ENCODE measurements at regions not wholly inside any gene's neighbourhood (a gene's known extent, or its start where the extent isn't known, plus 50 kb on each side); places are given as distances from the start of the nearest gene placed in this dataset.
"Not testable (repeated sequence)": the region's sequence is repeated elsewhere in the genome, so short reads cannot be mapped to it uniquely, and the experiment has no call there.

DNA sequence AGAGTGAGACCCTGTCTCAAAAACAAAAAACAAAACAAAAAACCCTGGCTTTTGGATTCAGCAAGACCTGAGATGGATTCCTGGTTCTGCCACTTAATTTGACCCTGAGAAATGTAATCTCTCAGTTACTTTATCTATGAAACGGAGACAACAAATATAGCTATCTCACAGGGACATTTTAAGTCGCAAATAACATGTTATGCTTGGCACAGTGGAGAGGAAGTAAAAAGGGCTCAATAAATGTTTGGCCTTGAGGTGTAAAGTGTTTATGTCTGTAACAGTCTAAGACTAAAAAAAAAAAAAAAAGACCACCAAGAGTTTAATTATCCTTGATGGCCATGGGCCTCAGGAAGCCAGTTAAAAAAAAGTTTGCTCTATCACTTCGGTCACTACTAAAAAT is 116.0 kb upstream of the VOPP1 start:
- 77% methylated on average over 3 of the region's 3 CpGs for WGBS
- H3K27ac ChIP-seq (ENCODE audit: low read depth in 1 of 2, low read length in 1 of 2); H3K27me3 ChIP-seq (ENCODE audit: control insufficient read depth in 2 of 2, insufficient read depth in 1 of 2, low read length in 1 of 2); DNase-seq (ENCODE audit: low read depth in 6 of 9, low spot score in 9 of 9); H3K36me3 ChIP-seq (ENCODE audit: control insufficient read depth in 2 of 2, insufficient read depth in 2 of 2, low read length in 1 of 2); H3K4me3 ChIP-seq (ENCODE audit: low read length in 2 of 2); H3K9me3 ChIP-seq (ENCODE audit: control insufficient read depth in 2 of 2, insufficient read depth in 1 of 2, low read length in 1 of 2); H3K4me1 ChIP-seq (ENCODE audit: control insufficient read depth in 2 of 2, insufficient read depth in 2 of 2, low read length in 2 of 2): not testable (repeated sequence)

DNA sequence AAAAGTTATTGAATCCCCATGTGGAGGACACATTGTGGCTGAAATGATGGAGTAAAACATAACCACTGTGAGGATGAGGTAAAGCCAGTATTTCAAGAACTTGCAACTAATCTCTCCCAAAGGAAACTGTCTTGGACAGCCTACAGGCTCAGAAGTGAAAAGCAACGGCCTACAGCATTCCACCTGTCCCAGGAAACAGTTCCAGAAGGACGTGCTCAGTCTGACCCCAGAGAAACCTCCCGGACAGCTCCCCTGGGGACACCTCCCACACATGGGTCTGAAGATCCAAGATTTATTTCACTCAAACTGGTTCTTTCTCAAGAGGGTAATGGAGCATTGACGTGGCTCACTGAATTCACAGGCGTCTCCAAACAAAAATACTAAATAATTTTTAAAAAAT is 115.0 kb upstream of the VOPP1 start:
- H3K36me3 ChIP-seq (ENCODE audit: control insufficient read depth in 2 of 2, insufficient read depth in 2 of 2, low read length in 1 of 2); H3K4me1 ChIP-seq (ENCODE audit: control insufficient read depth in 2 of 2, insufficient read depth in 2 of 2, low read length in 2 of 2); DNase-seq (ENCODE audit: low read depth in 6 of 9, low spot score in 9 of 9); H3K27me3 ChIP-seq (ENCODE audit: control insufficient read depth in 2 of 2, insufficient read depth in 1 of 2, low read length in 1 of 2); H3K9me3 ChIP-seq (ENCODE audit: control insufficient read depth in 2 of 2, insufficient read depth in 1 of 2, low read length in 1 of 2); H3K27ac ChIP-seq (ENCODE audit: low read depth in 1 of 2, low read length in 1 of 2); H3K4me3 ChIP-seq (ENCODE audit: low read length in 2 of 2): not testable (repeated sequence)
- WGBS, result 98% methylated on average over 2 of the region's 5 CpGs

DNA sequence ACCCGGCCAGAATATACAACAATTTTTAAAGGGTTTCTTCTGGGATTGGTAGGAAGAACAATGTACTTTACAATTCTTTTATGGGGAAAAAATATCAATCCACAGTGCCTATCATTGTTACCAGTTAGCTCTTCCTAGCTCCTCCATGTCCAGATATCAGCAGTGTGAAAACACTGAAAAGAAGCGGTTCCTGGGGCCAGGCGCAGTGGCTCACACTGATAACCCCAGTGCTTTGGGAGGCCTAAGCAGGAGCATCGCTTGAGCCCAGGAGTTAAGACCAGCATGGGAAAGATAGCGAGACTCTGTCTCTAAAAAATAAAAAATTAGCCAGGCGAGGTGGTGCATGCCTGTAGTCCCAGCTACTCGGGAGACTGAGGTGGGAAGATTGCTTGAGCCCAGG is 114.5 kb upstream of the VOPP1 start:
- not testable (repeated sequence) for H3K36me3 ChIP-seq (ENCODE audit: control insufficient read depth in 2 of 2, insufficient read depth in 2 of 2, low read length in 1 of 2)

DNA sequence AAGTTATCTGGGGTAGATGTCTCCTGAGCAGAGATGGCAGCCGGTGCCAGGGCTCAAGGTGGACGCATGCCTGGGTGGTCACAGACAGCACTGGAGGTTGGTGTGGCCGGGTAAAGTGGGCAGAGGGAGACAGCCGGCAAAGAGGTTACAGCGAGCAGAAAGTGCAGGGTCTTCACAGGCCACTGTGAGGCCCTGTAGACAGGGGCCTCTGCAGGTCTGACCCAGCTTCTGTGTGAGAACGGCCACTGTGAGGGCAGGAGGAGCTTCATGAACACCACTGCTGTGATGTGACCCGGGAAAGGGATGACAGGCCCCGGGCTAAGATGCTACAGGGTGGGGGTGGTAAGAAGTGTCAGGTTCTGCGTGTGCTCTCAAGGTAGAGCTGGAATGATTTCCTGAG is 111.2 kb upstream of the VOPP1 start:
- H3K36me3 ChIP-seq (ENCODE audit: control insufficient read depth in 2 of 2, insufficient read depth in 2 of 2, low read length in 1 of 2); H3K9me3 ChIP-seq (ENCODE audit: control insufficient read depth in 2 of 2, insufficient read depth in 1 of 2, low read length in 1 of 2); H3K27ac ChIP-seq (ENCODE audit: low read depth in 1 of 2, low read length in 1 of 2); H3K4me3 ChIP-seq (ENCODE audit: low read length in 2 of 2); DNase-seq (ENCODE audit: low read depth in 6 of 9, low spot score in 9 of 9); H3K27me3 ChIP-seq (ENCODE audit: control insufficient read depth in 2 of 2, insufficient read depth in 1 of 2, low read length in 1 of 2); H3K4me1 ChIP-seq (ENCODE audit: control insufficient read depth in 2 of 2, insufficient read depth in 2 of 2, low read length in 2 of 2): not testable (repeated sequence)
- 91% methylated on average over 9 of the region's 9 CpGs for WGBS

More for the DNA sequence above, 114.5 kb upstream of the VOPP1 start:
- H3K4me3 ChIP-seq (ENCODE audit: low read length in 2 of 2); H3K27me3 ChIP-seq (ENCODE audit: control insufficient read depth in 2 of 2, insufficient read depth in 1 of 2, low read length in 1 of 2); DNase-seq (ENCODE audit: low read depth in 6 of 9, low spot score in 9 of 9); H3K27ac ChIP-seq (ENCODE audit: low read depth in 1 of 2, low read length in 1 of 2); H3K9me3 ChIP-seq (ENCODE audit: control insufficient read depth in 2 of 2, insufficient read depth in 1 of 2, low read length in 1 of 2); H3K4me1 ChIP-seq (ENCODE audit: control insufficient read depth in 2 of 2, insufficient read depth in 2 of 2, low read length in 2 of 2): not testable (repeated sequence)
- 99% methylated on average over 7 of the region's 7 CpGs for WGBS

GRCh38 chr7:55675589-55675988 is 103.3 kb upstream of the VOPP1 start:
- H3K27me3 ChIP-seq (ENCODE audit: control insufficient read depth in 2 of 2, insufficient read depth in 1 of 2, low read length in 1 of 2); H3K9me3 ChIP-seq (ENCODE audit: control insufficient read depth in 2 of 2, insufficient read depth in 1 of 2, low read length in 1 of 2); H3K4me3 ChIP-seq (ENCODE audit: low read length in 2 of 2); H3K36me3 ChIP-seq (ENCODE audit: control insufficient read depth in 2 of 2, insufficient read depth in 2 of 2, low read length in 1 of 2); DNase-seq (ENCODE audit: low read depth in 6 of 9, low spot score in 9 of 9); H3K4me1 ChIP-seq (ENCODE audit: control insufficient read depth in 2 of 2, insufficient read depth in 2 of 2, low read length in 2 of 2); H3K27ac ChIP-seq (ENCODE audit: low read depth in 1 of 2, low read length in 1 of 2): not testable (repeated sequence)
- 90% methylated on average over 1 of the region's 1 CpG for WGBS

DNA sequence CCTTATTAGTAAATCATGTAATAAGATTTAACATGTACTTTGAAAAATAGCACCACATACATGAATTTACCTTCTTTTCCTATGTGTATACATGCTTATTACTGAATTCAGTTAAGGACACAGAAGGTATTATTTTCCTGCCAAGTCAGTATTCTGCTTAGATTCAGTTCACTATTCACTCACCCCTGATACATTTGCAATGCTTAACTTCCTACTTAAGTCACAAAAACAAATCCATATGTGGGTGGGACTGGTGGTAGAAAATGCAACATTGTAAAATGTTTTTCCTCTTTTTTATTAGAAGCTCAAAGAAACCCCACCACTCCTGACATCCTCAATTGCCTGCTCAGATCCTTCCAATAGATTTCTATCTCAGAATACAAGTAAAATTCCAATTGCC is 101.2 kb upstream of the VOPP1 start:
- H3K9me3 ChIP-seq (ENCODE audit: control insufficient read depth in 2 of 2, insufficient read depth in 1 of 2, low read length in 1 of 2); H3K27ac ChIP-seq (ENCODE audit: low read depth in 1 of 2, low read length in 1 of 2); H3K4me3 ChIP-seq (ENCODE audit: low read length in 2 of 2); H3K36me3 ChIP-seq (ENCODE audit: control insufficient read depth in 2 of 2, insufficient read depth in 2 of 2, low read length in 1 of 2); H3K4me1 ChIP-seq (ENCODE audit: control insufficient read depth in 2 of 2, insufficient read depth in 2 of 2, low read length in 2 of 2); DNase-seq (ENCODE audit: low read depth in 6 of 9, low spot score in 9 of 9); H3K27me3 ChIP-seq (ENCODE audit: control insufficient read depth in 2 of 2, insufficient read depth in 1 of 2, low read length in 1 of 2): not testable (repeated sequence)

- H3K4me3 ChIP-seq (ENCODE audit: low read length in 2 of 2); H3K27me3 ChIP-seq (ENCODE audit: control insufficient read depth in 2 of 2, insufficient read depth in 1 of 2, low read length in 1 of 2); H3K4me1 ChIP-seq (ENCODE audit: control insufficient read depth in 2 of 2, insufficient read depth in 2 of 2, low read length in 2 of 2); H3K36me3 ChIP-seq (ENCODE audit: control insufficient read depth in 2 of 2, insufficient read depth in 2 of 2, low read length in 1 of 2); DNase-seq (ENCODE audit: low read depth in 6 of 9, low spot score in 9 of 9); H3K27ac ChIP-seq (ENCODE audit: low read depth in 1 of 2, low read length in 1 of 2); H3K9me3 ChIP-seq (ENCODE audit: control insufficient read depth in 2 of 2, insufficient read depth in 1 of 2, low read length in 1 of 2): not testable (repeated sequence)
- no CpG with 5 or more reads among the region's 1 CpG for WGBS
These were observed 99.8 kb upstream of the VOPP1 start for GRCh38 chr7:55672084-55672483.

DNA sequence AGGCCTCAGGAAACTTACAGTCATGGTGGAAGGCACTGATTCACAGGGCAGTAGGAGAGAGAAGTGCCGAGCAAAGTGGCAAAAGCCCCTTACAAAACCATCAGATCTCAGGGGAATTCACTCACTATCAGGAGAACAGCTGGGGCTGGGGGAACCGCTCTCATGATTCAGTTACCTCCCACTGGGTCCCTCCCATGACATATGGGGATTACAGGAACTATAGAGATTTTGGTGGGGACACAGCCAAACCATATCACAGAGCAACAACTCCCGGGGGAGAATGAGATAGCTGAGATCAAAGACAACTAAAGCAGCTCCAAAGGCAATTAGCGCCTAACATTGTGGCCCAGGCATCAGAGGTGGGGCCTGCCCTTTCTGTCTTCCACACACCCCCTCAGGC is 85.4 kb upstream of the VOPP1 start:
- Histone ChIP-seq H3K27me3 (ENCODE audit: control insufficient read depth in 2 of 2, insufficient read depth in 1 of 2, low read length in 1 of 2) (no peaks in the 10 kb centered on the region), H3K4me3 (ENCODE audit: low read length in 2 of 2) (no peak overlapping the region), H3K9me3 (ENCODE audit: control insufficient read depth in 2 of 2, insufficient read depth in 1 of 2, low read length in 1 of 2) (no peaks in the 10 kb centered on the region), H3K4me1 (ENCODE audit: control insufficient read depth in 2 of 2, insufficient read depth in 2 of 2, low read length in 2 of 2) (no peaks in the 10 kb centered on the region), H3K36me3 (ENCODE audit: control insufficient read depth in 2 of 2, insufficient read depth in 2 of 2, low read length in 1 of 2) (no peaks in the 10 kb centered on the region), H3K27ac (ENCODE audit: low read depth in 1 of 2, low read length in 1 of 2) (no peak overlapping the region)
- 94% methylated on average over 4 of the region's 4 CpGs for WGBS
- DNase-seq (ENCODE audit: low read depth in 6 of 9, low spot score in 9 of 9), result no peak

- H3K4me3 ChIP-seq (ENCODE audit: low read length in 2 of 2), result no peak overlapping the region
- no peaks in the 10 kb centered on the region for H3K27me3 ChIP-seq (ENCODE audit: control insufficient read depth in 2 of 2, insufficient read depth in 1 of 2, low read length in 1 of 2)
- H3K4me1 ChIP-seq (ENCODE audit: control insufficient read depth in 2 of 2, insufficient read depth in 2 of 2, low read length in 2 of 2), result no peaks in the 10 kb centered on the region
- no peak for DNase-seq (ENCODE audit: low read depth in 6 of 9, low spot score in 9 of 9)
- no peak overlapping the region for H3K27ac ChIP-seq (ENCODE audit: low read depth in 1 of 2, low read length in 1 of 2)
- no peaks in the 10 kb centered on the region for H3K36me3 ChIP-seq (ENCODE audit: control insufficient read depth in 2 of 2, insufficient read depth in 2 of 2, low read length in 1 of 2)
- 95% methylated on average over 2 of the region's 2 CpGs for WGBS
- no peaks in the 10 kb centered on the region for H3K9me3 ChIP-seq (ENCODE audit: control insufficient read depth in 2 of 2, insufficient read depth in 1 of 2, low read length in 1 of 2)
These were observed 78.8 kb upstream of the VOPP1 start for GRCh38 chr7:55651057-55651456.

DNA sequence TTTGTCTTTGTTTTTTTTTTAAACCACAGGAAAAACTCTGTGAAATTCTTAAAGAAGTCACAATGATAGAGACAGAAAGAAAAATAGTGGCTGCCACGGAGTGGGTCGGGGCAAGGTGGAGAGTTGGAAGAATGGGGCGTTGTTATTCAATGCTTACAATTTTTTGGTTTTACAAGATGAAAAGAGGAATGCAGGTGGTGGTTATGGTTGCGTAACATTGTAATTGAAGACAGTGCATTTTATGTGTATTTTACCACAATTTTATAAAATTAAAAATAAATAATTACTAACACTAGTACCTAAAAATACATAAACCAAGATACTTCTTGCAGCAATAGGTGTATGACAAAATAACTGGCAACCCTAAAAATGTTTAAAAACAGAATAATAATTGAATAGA is 76.9 kb upstream of the VOPP1 start:
- Histone ChIP-seq H3K4me1 (ENCODE audit: control insufficient read depth in 2 of 2, insufficient read depth in 2 of 2, low read length in 2 of 2) (no peaks in the 10 kb centered on the region), H3K9me3 (ENCODE audit: control insufficient read depth in 2 of 2, insufficient read depth in 1 of 2, low read length in 1 of 2) (no peaks in the 10 kb centered on the region), H3K27me3 (ENCODE audit: control insufficient read depth in 2 of 2, insufficient read depth in 1 of 2, low read length in 1 of 2) (no peaks in the 10 kb centered on the region), H3K36me3 (ENCODE audit: control insufficient read depth in 2 of 2, insufficient read depth in 2 of 2, low read length in 1 of 2) (no peaks in the 10 kb centered on the region), H3K27ac (ENCODE audit: low read depth in 1 of 2, low read length in 1 of 2) (no peak overlapping the region), H3K4me3 (ENCODE audit: low read length in 2 of 2) (no peak overlapping the region)
- 93% methylated on average over 4 of the region's 4 CpGs for WGBS
- no peak for DNase-seq (ENCODE audit: low read depth in 6 of 9, low spot score in 9 of 9)

Data from thymus (tissue), 11 donors.